Neuron (in vitro differentiated cells): ENCODE measurements at regions not wholly inside any gene's neighbourhood (a gene's known extent, or its start where the extent isn't known, plus 50 kb on each side); places are given as distances from the start of the nearest gene placed in this dataset.

Source experiments
- H2AFZ ChIP-seq: one replicate; pipeline ENCODE4 v1.6.1; 2013; ENCODE audit warnings: low read depth, mild to moderate bottlenecking, inconsistent platforms, low read length, moderate library complexity
- H3K27me3 ChIP-seq: one replicate; pipeline ENCODE4 v1.6.1; 2013; ENCODE audit warnings: low read length; ENCODE audit not compliant: insufficient read depth
- H3K36me3 ChIP-seq: one replicate; pipeline ENCODE4 v1.6.1; 2013; ENCODE audit warnings: low read length; ENCODE audit not compliant: insufficient read depth
- H3K4me1 ChIP-seq: one replicate; pipeline ENCODE4 v1.6.1; 2013; ENCODE audit warnings: low read length; ENCODE audit not compliant: insufficient read depth
- H3K4me3 ChIP-seq: 2 replicates; pipeline ENCODE4 v1.5.1; 2013; ENCODE audit warnings: mild to moderate bottlenecking, low read length, moderate library complexity
- H3K9me3 ChIP-seq: one replicate; pipeline ENCODE4 v1.6.1; 2013; ENCODE audit warnings: low read length

DNA sequence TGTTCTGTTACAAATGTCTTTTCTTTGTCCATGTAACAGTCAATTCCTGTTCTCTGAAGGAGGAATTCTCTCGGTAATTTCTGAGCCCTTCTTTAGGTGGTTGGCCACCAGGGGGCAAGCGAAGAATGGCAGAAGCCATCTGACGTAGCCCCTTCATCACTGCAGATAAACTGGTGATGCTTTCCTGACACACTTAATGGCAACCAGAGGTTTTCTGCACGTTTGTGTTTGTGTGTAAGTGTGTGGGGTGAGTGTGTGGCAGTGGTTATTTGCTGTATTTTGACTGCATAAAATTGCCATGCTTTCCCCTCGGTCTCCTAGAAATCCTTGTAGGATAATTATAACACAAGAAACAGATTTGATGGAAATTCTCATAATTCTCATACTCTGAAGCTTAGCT, 64.8 kb upstream of the STOX2 start:
- Histone ChIP-seq H3K36me3 (no peaks in the 10 kb centered on the region), H2AFZ (no peak overlapping the region), H3K27me3 (no peaks in the 10 kb centered on the region), H3K9me3 (peaks cover 2% of the 10 kb centered on the region), H3K4me3 (no peak overlapping the region), H3K4me1 (peaks cover 5% of the 10 kb centered on the region)

DNA sequence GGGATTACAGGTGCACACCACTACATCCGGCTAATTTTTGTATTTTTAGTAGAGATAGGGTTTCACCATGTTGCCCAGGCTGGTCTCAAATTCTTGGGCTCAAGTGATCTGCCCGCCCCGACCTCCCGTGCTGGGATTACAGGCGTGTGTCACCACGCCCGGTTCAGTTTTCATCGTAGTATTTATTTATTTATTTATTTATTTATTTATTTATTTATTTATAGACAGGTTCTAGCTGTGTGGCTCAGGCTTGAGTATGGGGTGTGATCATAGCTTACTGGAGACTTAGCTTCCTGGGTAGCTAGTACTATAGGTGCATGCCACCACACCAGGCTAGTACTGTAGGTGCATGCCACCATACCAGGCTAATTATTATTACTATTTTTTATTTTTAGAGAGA, 64.1 kb upstream of the STOX2 start:
- no peaks in the 10 kb centered on the region for H3K36me3 ChIP-seq
- H3K27me3 ChIP-seq: no peaks in the 10 kb centered on the region
- no peak overlapping the region for H2AFZ ChIP-seq
- no peaks in the 10 kb centered on the region for H3K9me3 ChIP-seq
- H3K4me1 ChIP-seq: peaks cover 5% of the 10 kb centered on the region
- no peak overlapping the region for H3K4me3 ChIP-seq

DNA sequence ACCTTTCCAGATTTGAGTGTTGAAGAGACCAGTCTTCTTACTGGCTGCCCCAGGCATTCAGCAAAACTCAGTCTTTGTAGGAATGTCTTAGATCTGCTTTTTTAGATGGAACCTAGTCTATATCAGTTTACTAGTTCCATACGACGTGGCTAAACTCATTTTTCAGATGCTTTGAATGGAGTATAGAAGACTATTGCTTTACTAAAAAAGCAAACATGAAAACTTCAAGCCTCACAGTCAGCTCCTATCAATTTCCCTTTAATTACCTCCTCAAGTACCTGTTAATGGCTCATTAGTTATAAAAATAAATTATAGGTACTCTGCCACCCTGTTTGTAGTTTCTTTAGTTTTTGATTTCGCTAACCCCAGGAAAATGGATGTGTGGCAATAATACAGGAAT, 63.0 kb upstream of the STOX2 start:
- H3K36me3 ChIP-seq: no peaks in the 10 kb centered on the region

DNA sequence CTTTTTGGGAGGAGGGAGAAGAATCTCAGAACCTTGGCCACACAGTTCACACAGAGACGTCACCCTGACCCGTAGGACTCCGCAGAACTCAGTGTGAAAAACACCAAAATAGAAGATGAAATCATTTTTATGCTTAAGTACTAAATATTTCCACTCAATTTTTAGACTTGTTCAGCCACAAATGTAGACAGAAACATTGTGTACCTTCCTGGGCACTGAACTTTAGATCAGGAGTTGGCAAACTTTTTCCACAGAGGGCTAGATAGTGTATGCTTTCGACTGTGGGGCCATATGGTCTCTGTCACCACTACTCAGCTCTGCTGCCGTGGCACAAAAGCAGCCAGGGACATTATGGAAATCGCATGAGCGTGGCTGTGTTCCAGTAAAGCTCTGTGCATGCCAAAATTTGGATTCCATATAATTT, 61.8 kb upstream of the STOX2 start:
- H3K4me1 ChIP-seq: peaks cover 5% of the 10 kb centered on the region
- no peaks in the 10 kb centered on the region for H3K36me3 ChIP-seq
- no peaks in the 10 kb centered on the region for H3K9me3 ChIP-seq
- H3K27me3 ChIP-seq: no peaks in the 10 kb centered on the region
- H3K4me3 ChIP-seq: no peak overlapping the region
- no peak overlapping the region for H2AFZ ChIP-seq

More for the DNA sequence above, 63.0 kb upstream of the STOX2 start:
- Histone ChIP-seq H3K4me1 (peaks cover 5% of the 10 kb centered on the region), H3K4me3 (no peak overlapping the region), H3K9me3 (no peaks in the 10 kb centered on the region), H3K27me3 (no peaks in the 10 kb centered on the region), H2AFZ (no peak overlapping the region)

DNA sequence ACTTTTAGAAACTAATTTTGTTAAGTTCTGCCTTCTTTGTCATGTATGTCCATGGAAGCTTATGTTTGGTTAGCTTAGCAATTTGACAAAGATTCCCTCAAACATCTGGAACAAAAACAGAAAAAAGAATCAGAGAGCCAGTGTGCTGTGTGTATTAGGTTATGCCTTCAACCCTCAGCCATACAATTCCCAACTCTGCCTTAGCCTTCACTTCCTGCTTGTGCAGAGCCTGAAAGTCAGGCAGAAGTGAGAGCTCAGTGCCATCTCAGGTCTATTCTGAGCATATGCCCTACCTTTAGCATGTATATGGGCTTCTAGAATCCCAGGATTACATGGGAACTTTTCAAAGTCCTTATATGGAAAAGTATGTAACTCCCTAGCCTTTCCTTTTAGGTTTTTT, 58.2 kb upstream of the STOX2 start:
- no peaks in the 10 kb centered on the region for H3K36me3 ChIP-seq
- no peaks in the 10 kb centered on the region for H3K9me3 ChIP-seq
- H3K4me3 ChIP-seq: no peak overlapping the region
- no peak overlapping the region for H2AFZ ChIP-seq
- H3K4me1 ChIP-seq: no peaks in the 10 kb centered on the region
- H3K27me3 ChIP-seq: peaks cover 3% of the 10 kb centered on the region

DNA sequence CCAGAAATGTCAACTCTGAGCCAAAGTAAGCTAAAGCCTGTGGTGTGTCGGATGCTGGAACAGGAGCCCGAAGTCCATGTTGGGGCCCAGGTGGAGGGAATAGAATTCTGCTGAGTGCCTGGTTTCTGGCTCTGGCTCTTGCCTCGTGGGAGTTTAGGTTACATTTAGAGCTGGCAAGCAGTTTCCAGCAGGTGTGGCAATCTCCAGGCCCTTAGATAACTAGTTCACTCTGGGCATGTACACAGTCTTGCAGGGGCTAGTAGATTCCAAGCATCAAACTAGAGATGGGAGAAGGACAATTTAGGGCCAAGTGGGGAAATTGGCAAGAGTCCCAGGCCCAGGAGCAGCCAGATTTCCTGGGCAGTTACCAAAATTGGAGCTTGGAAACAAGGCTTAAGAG, 56.3 kb upstream of the STOX2 start:
- Histone ChIP-seq H3K9me3 (no peaks in the 10 kb centered on the region), H3K4me3 (no peak overlapping the region), H3K27me3 (peaks cover 5% of the 10 kb centered on the region), H3K36me3 (no peaks in the 10 kb centered on the region), H2AFZ (no peak overlapping the region), H3K4me1 (no peaks in the 10 kb centered on the region)

DNA sequence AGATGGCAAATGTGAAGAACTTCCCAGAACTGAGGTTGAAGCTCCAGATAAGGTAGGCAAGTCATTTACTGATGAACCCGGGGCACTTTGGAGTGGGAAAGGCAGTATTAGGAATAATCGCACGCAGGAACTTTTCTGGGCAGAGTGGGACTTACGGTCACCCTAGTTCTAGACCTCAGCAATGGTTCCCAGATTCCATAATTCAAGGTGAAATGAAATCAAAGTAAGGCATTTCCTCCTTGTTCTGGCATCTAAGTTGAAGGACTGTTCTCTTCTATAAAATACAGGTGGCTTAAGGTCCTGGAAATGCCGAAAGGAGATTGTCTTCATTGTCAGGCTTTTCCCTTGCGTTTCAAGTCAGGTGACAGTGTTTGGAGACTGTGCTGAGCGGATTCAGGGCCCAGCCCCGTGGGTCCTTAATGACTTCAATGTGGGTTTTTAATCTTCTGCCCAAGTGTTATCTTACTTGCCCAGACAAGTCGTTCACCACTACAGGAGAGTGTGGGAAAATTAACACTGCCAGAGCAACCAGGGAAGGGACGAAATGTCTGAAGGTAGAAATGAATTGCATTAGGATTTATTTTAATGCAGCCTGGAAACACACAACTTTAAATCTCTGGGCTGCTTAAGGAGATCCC, 52.1 kb upstream of the STOX2 start:
- H3K4me1 ChIP-seq: peaks cover 2% of the 10 kb centered on the region
- H3K36me3 ChIP-seq: no peaks in the 10 kb centered on the region
- H3K27me3 ChIP-seq: peaks cover 12% of the 10 kb centered on the region
- no peak overlapping the region for H3K4me3 ChIP-seq
- H3K9me3 ChIP-seq: peaks cover 8% of the 10 kb centered on the region
- H2AFZ ChIP-seq: no peak overlapping the region

DNA sequence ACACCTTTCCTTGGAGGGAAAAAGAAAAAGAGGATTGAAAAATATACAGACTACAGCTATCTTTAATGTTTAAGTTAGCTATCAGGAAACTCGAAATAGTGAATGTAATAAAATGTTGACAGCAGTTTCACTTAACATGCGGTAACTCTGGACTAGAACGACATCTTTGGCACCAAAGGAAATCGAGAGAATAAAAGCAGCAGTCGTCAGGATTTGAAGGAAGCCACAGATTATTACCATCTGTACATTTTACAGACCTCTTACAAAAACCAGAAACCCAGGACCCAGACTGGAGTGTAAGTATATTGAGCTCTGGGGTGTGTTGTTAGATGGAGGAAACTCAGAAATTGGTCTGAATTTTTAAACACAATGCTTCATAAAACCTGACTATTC, 51.6 kb upstream of the STOX2 start:
- no peaks in the 10 kb centered on the region for H3K36me3 ChIP-seq
- peaks cover 8% of the 10 kb centered on the region for H3K9me3 ChIP-seq
- peaks cover 6% of the 10 kb centered on the region for H3K4me1 ChIP-seq
- no peak overlapping the region for H3K4me3 ChIP-seq
- H2AFZ ChIP-seq: no peak overlapping the region
- H3K27me3 ChIP-seq: peaks cover 11% of the 10 kb centered on the region
